ENCODE measurements at regions not wholly inside any gene's neighbourhood (a gene's known extent, or its start where the extent isn't known, plus 50 kb on each side); places are given as distances from the start of the nearest gene placed in this dataset.

- TF ChIP-seq POLR2A (IDR thresholded peaks at IDR 0.05) (no peak), CTCF (IDR thresholded peaks at IDR 0.05) (no peak)
These were observed 190.8 kb upstream of the CNOT2 start for GRCh38 chr12:70052476-70052875.
